H1 (cell line): ENCODE measurements at regions not wholly inside any gene's neighbourhood (a gene's known extent, or its start where the extent isn't known, plus 50 kb on each side); places are given as distances from the start of the nearest gene placed in this dataset.

ENCODE experiments used
- CTCF ChIA-PET: fragments of 300-600 bp; sonication (Branson Sonifier 250); formaldehyde crosslinking; loops from one replicate; lab custom pipeline; 2021; ENCODE audit not compliant: partially characterized antibody; lab: Charles Lee
- POLR2A ChIA-PET: fragments of 300-600 bp; sonication (Branson Sonifier 250); formaldehyde crosslinking; loops from one replicate; lab custom pipeline; 2021; ENCODE audit warnings: inconsistent platforms; ENCODE audit not compliant: partially characterized antibody; lab: Charles Lee
- DNase-seq, 2 experiments: peaks; one replicate each; pipeline versions ENCODE4 v3.0.0 to v3.0.0-alpha.2; 2010 to 2022; ENCODE audit warnings: low spot score in 2 of 2, low read depth in 1 of 2, mixed read lengths in 1 of 2
- FAIRE-seq: peaks from 2 replicates; lab custom pipeline; 2011; peaks lifted over from hg19 to GRCh38; lab: Jason Lieb, UNC
- H2AFZ ChIP-seq: 2 replicates; pipeline ENCODE4 v1.8.1; 2012; ENCODE audit warnings: low read length, inconsistent platforms
- H2AK5ac ChIP-seq: 2 replicates; pipeline ENCODE4 v1.6.1; 2013; ENCODE audit warnings: low read depth, low read length
- H2BK120ac ChIP-seq: replicated peaks from 2 replicates; pipeline ENCODE3; 2013; ENCODE audit warnings: low read depth, low read length, inconsistent platforms
- H2BK12ac ChIP-seq: 2 replicates; pipeline ENCODE4 v1.6.1; 2013; ENCODE audit warnings: low read depth, low read length
- H2BK15ac ChIP-seq: 2 replicates; pipeline ENCODE4 v1.6.1; 2013; ENCODE audit warnings: low read length
- H2BK20ac ChIP-seq: 2 replicates; pipeline ENCODE4 v1.6.1; 2013; ENCODE audit warnings: low read length
- H2BK5ac ChIP-seq: 2 replicates; pipeline ENCODE4 v1.6.1; 2013; ENCODE audit warnings: low read depth, low read length
- H3K14ac ChIP-seq: 2 replicates; pipeline ENCODE4 v1.6.1; 2013; ENCODE audit warnings: inconsistent platforms; ENCODE audit not compliant: insufficient read length
- H3K18ac ChIP-seq: 2 replicates; pipeline ENCODE4 v1.6.1; 2013; ENCODE audit warnings: low read length; ENCODE audit errors: extremely low read depth
- H3K23ac ChIP-seq: 2 replicates; pipeline ENCODE4 v1.6.1; 2013; ENCODE audit warnings: inconsistent platforms; ENCODE audit not compliant: insufficient read length
- H3K23me2 ChIP-seq: 2 replicates; pipeline ENCODE4 v1.6.1; 2013; ENCODE audit warnings: low read depth, low read length
- H3K27ac ChIP-seq: 2 replicates; pipeline ENCODE4 v1.6.1; 2011; ENCODE audit warnings: low read depth, low read length, inconsistent platforms
- H3K27me3 ChIP-seq, 4 experiments: replicated peaks in 1 of 4; 1 replicate in 1 of 4; 2 replicates in 3 of 4; pipeline versions ENCODE4 v1.6.1 to v1.8.1; 2011 to 2013; ENCODE audit warnings: low read length in 3 of 4, mild to moderate bottlenecking in 3 of 4, inconsistent platforms in 2 of 4, mixed read lengths in 2 of 4, moderate library complexity in 1 of 4; ENCODE audit not compliant: control insufficient read depth in 3 of 4, insufficient read depth in 3 of 4; ENCODE audit errors: extremely low read depth in 1 of 4
- H3K36me3 ChIP-seq, 4 experiments: 2 replicates each; pipeline versions ENCODE4 v1.6.1 to v1.8.1; 2011 to 2013; ENCODE audit warnings: mild to moderate bottlenecking in 4 of 4, low read length in 3 of 4, moderate library complexity in 2 of 4, control low read depth in 1 of 4, inconsistent platforms in 1 of 4; ENCODE audit not compliant: insufficient read depth in 4 of 4, control insufficient read depth in 2 of 4
- H3K4ac ChIP-seq: replicated peaks from 2 replicates; pipeline ENCODE3; 2013; ENCODE audit warnings: low read length, low read depth, mixed read lengths, inconsistent platforms; ENCODE audit not compliant: insufficient read length
- H3K4me1 ChIP-seq, 4 experiments: replicated peaks in 1 of 4; 1 replicate in 1 of 4; 2 replicates in 3 of 4; pipeline versions ENCODE4 v1.6.1 to v1.8.1; 2011 to 2013; ENCODE audit warnings: low read length in 3 of 4, inconsistent platforms in 2 of 4, mixed read lengths in 1 of 4; ENCODE audit not compliant: insufficient read depth in 4 of 4, control insufficient read depth in 3 of 4
- H3K4me2 ChIP-seq, 2 experiments: 2 replicates each; pipeline versions ENCODE4 v1.6.1 to v1.8.1; 2011 to 2013; ENCODE audit warnings: low read depth in 2 of 2, low read length in 2 of 2, control low read depth in 1 of 2, inconsistent platforms in 1 of 2, mild to moderate bottlenecking in 1 of 2; ENCODE audit not compliant: insufficient read depth in 1 of 2
- H3K4me3 ChIP-seq, 4 experiments: fragments of 200-600, 300-600 bp in 1 of 4; sonication (generic), shearing (Covaris generic), sonication (Bioruptor Twin) in 1 of 4; 2 replicates each; pipeline versions ENCODE4 v1.5.1 to v1.8.1; 2011 to 2016; ENCODE audit warnings: low read length in 4 of 4, low read depth in 3 of 4, control low read depth in 2 of 4, inconsistent platforms in 2 of 4, mild to moderate bottlenecking in 2 of 4, mixed read lengths in 1 of 4, moderate library complexity in 1 of 4; ENCODE audit not compliant: insufficient read depth in 2 of 4; ENCODE audit errors: extremely low read depth in 1 of 4
- H3K56ac ChIP-seq: replicated peaks from 2 replicates; pipeline ENCODE3; 2013; ENCODE audit warnings: low read depth, mild to moderate bottlenecking, mixed read lengths, low read length, inconsistent platforms; ENCODE audit not compliant: insufficient read length
- H3K79me1 ChIP-seq: 2 replicates; pipeline ENCODE4 v1.6.1; 2013; ENCODE audit warnings: low read depth, low read length, control low read depth
- H3K79me2 ChIP-seq, 2 experiments: 2 replicates each; pipeline versions ENCODE4 v1.6.1 to v1.8.1; 2012 to 2013; ENCODE audit warnings: low read length in 2 of 2, mild to moderate bottlenecking in 2 of 2, inconsistent platforms in 1 of 2; ENCODE audit not compliant: insufficient read depth in 2 of 2, control insufficient read depth in 1 of 2
- H3K9ac ChIP-seq, 4 experiments: replicated peaks in 1 of 4; 1 replicate in 1 of 4; 2 replicates in 3 of 4; pipeline versions ENCODE4 v1.6.1 to v1.8.1; 2011 to 2013; ENCODE audit warnings: low read depth in 3 of 4, low read length in 3 of 4, control low read depth in 2 of 4, mild to moderate bottlenecking in 2 of 4, moderate library complexity in 2 of 4, inconsistent platforms in 1 of 4; ENCODE audit errors: extremely low read depth in 1 of 4
- H3K9me3 ChIP-seq, 2 experiments: 2 replicates each; pipeline versions ENCODE4 v1.6.1 to v1.8.1; 2012 to 2013; ENCODE audit warnings: mild to moderate bottlenecking in 2 of 2, moderate library complexity in 2 of 2, control low read depth in 1 of 2, inconsistent platforms in 1 of 2, low read depth in 1 of 2, low read length in 1 of 2, mixed read lengths in 1 of 2; ENCODE audit not compliant: insufficient read depth in 2 of 2
- H4K20me1 ChIP-seq, 2 experiments: replicated peaks in 1 of 2; 2 replicates each; pipeline versions ENCODE3 to v1.8.1; 2011 to 2013; ENCODE audit warnings: inconsistent platforms in 2 of 2, low read length in 2 of 2, mild to moderate bottlenecking in 1 of 2; ENCODE audit not compliant: insufficient read depth in 2 of 2, control insufficient read depth in 1 of 2
- H4K5ac ChIP-seq: 2 replicates; pipeline ENCODE4 v1.6.1; 2013; ENCODE audit warnings: low read length, low read depth, mixed read lengths, inconsistent platforms; ENCODE audit not compliant: insufficient read length
- H4K8ac ChIP-seq: 2 replicates; pipeline ENCODE4 v1.8.0; 2013; ENCODE audit warnings: mild to moderate bottlenecking, moderate library complexity, low read length, inconsistent platforms; ENCODE audit not compliant: insufficient read depth; ENCODE audit errors: extremely low read depth
- H4K91ac ChIP-seq: replicated peaks from 2 replicates; pipeline ENCODE3; 2013; ENCODE audit warnings: low read length, mixed read lengths, inconsistent platforms; ENCODE audit not compliant: insufficient read length
- CBX5 ChIP-seq: fragments of 300-800, 300-1000 bp; sonication (generic); IDR thresholded peaks from 2 replicates; pipeline ENCODE4 v1.7.1; 2016; ENCODE audit warnings: antibody characterized with exemption, low read length, low read depth
- CREB1 ChIP-seq: IDR thresholded peaks from 2 replicates; pipeline ENCODE4 v1.6.1; 2012; ENCODE audit warnings: inconsistent platforms
- EGR1 ChIP-seq: IDR thresholded peaks from 2 replicates; pipeline ENCODE4 v1.6.1; 2011; ENCODE audit warnings: low read depth, low read length, borderline replicate concordance
- EP300 ChIP-seq, 2 experiments: IDR thresholded peaks; 1 replicate in 1 of 2; 2 replicates in 1 of 2; pipeline ENCODE4 v1.6.1; 2011 to 2012; ENCODE audit warnings: low read depth in 2 of 2, low read length in 2 of 2, mild to moderate bottlenecking in 2 of 2, borderline replicate concordance in 1 of 2, inconsistent platforms in 1 of 2, moderate library complexity in 1 of 2
- MAFK ChIP-seq: IDR thresholded peaks from 2 replicates; pipeline ENCODE4 v1.6.1; 2012; ENCODE audit warnings: low read depth, mild to moderate bottlenecking, improper control_type of control experiment, low read length
- PHF8 ChIP-seq: fragments of 200-600 bp; sonication (generic); conservative IDR thresholded peaks from 2 replicates; pipeline ENCODE4 v1.7.1; 2012; ENCODE audit warnings: low read depth, mild to moderate bottlenecking, inconsistent platforms, low read length, moderate library complexity
- POLR2AphosphoS5 ChIP-seq: IDR thresholded peaks from 2 replicates; pipeline ENCODE4 v1.6.1; 2011; ENCODE audit warnings: low read depth, low read length
- SAP30 ChIP-seq: fragments of 300-600 bp; sonication (generic); IDR thresholded peaks from 2 replicates; pipeline ENCODE4 v1.7.1; 2012; ENCODE audit warnings: low read length, moderate library complexity, mild to moderate bottlenecking, inconsistent platforms; ENCODE audit not compliant: insufficient read depth, insufficient replicate concordance
- SP4 ChIP-seq: IDR thresholded peaks from 2 replicates; pipeline ENCODE4 v1.6.1; 2012; ENCODE audit warnings: low read length, inconsistent platforms
- TBP ChIP-seq: IDR thresholded peaks from 2 replicates; pipeline ENCODE4 v1.6.1; 2011; ENCODE audit warnings: low read depth, low read length, improper control_type of control experiment
- TCF12 ChIP-seq: IDR thresholded peaks from 2 replicates; pipeline ENCODE4 v1.6.1; 2011; ENCODE audit warnings: low read depth, mild to moderate bottlenecking, low read length
- TEAD4 ChIP-seq: IDR thresholded peaks from 2 replicates; pipeline ENCODE4 v1.6.1; 2012; ENCODE audit warnings: low read depth, low read length, inconsistent platforms, mixed read lengths
- YY1 ChIP-seq: IDR thresholded peaks from 2 replicates; pipeline ENCODE4 v1.6.1; 2011; ENCODE audit warnings: low read depth, mild to moderate bottlenecking, low read length
- WGBS, 2 experiments: shearing (Covaris generic) in 1 of 2; methylation state at CpG; one replicate each; pipeline versions ENCODE4 v1.1.6 to v1.1.7; 2013 to 2015; ENCODE audit warnings: low lambda C conversion rate in 2 of 2, mixed read lengths in 2 of 2, inconsistent platforms in 1 of 2, low coverage in 1 of 2, missing lambda C conversion rate in 1 of 2; ENCODE audit not compliant: insufficient replicate concordance in 2 of 2, insufficient coverage in 1 of 2, insufficient read length in 1 of 2; ENCODE audit errors: extremely low coverage in 1 of 2, missing lambda C conversion rate in 1 of 2; 5-methylcytosine and 5-hydroxymethylcytosine counted together

GRCh38 chr7:138170959-138171703 lies 94.9 kb downstream of the AKR1D1 start:
- peak overlapping the region; percentile 94 for H4K5ac ChIP-seq
- H3K4ac ChIP-seq: peak overlapping the region; percentile 79
- H3K9me3 ChIP-seq: peaks cover 6% of the 10 kb centered on the region in 2 experiments; a peak in 3 of 4 replicates
- peak overlapping the region; percentile 72 for H2BK12ac ChIP-seq
- peak overlapping the region; percentile 34 for H3K56ac ChIP-seq
- ChIA-PET POLR2A (interaction anchor here (0.9 to 2.7 kb wide), 9 partner anchors 10 to 289 kb away, joined by 3 to 21 read pairs (median 4); partner anchors contain the start of gene TRIM24), CTCF (interaction anchor here (0.6 to 1.5 kb wide), 6 partner anchors 9 to 221 kb away, joined by 3 to 6 read pairs (median 4); no protein-coding TSS in a partner anchor)
- 0 out of 7 replicates have a peak overlapping the region, but pooled peaks of 1 of the 4 experiments have one; percentile 3 for H3K9ac ChIP-seq
- H3K4me3 ChIP-seq: peak overlapping the region in 1 of 4 experiments; percentile 41; a peak in 1 of 8 replicates
- 79% methylated on average over 7 of the region's 7 CpGs; no CpG with 5 or more reads in 1 of the 2 experiments for WGBS, 2 experiments
- no peaks in the 10 kb centered on the region for H3K23me2 ChIP-seq
- H3K36me3 ChIP-seq: no peaks in the 10 kb centered on the region
- H3K79me1 ChIP-seq: no peaks in the 10 kb centered on the region
- peak overlapping the region; percentile 95 for H4K91ac ChIP-seq
- H3K23ac ChIP-seq: no peak overlapping the region
- no peaks in the 10 kb centered on the region for H3K79me2 ChIP-seq
- peak overlapping the region; percentile 92 for H2BK20ac ChIP-seq
- H2BK120ac ChIP-seq: peak overlapping the region; percentile 97
- no peak overlapping the region for H2BK15ac ChIP-seq
- H3K14ac ChIP-seq: no peak overlapping the region
- DNase-seq: no peak
- peak overlapping the region; percentile 97 for H2BK5ac ChIP-seq
- H2AFZ ChIP-seq: no peak overlapping the region
- H3K18ac ChIP-seq: peak overlapping the region; percentile 98
- H3K4me2 ChIP-seq: peak overlapping the region; percentile 55 to 56; a peak in 3 of 4 replicates
- H3K4me1 ChIP-seq: peaks cover 9 to 24% (median 22%) of the 10 kb centered on the region in 4 experiments; a peak in 6 of 7 replicates
- no peaks in the 10 kb centered on the region for H3K27me3 ChIP-seq
- H2AK5ac ChIP-seq: peak overlapping the region; percentile 29; the same call in 1 of the 2 replicates
- no peak overlapping the region for H4K8ac ChIP-seq
- FAIRE-seq: peak; percentile 94
- H3K27ac ChIP-seq: peak overlapping the region; percentile 84
- no peaks in the 10 kb centered on the region for H4K20me1 ChIP-seq
- TF ChIP-seq CREB1 (no peak), YY1 (no peak), TCF12 (no peak), POLR2AphosphoS5 (no peak), EGR1 (no peak), SP4 (no peak), SAP30 (no peak), EP300 (IDR thresholded peaks at IDR 0.05; ENCODE audit: borderline replicate concordance in 1 of 2, low read depth in 2 of 2, low read length in 2 of 2) (no peak), TEAD4 (no peak), CBX5 (no peak), PHF8 (no peak), MAFK (no peak), TBP (no peak)
